ENCODE measurements at regions not wholly inside any gene's neighbourhood (a gene's known extent, or its start where the extent isn't known, plus 50 kb on each side); places are given as distances from the start of the nearest gene placed in this dataset.

- TF ChIP-seq, protein P1, sequence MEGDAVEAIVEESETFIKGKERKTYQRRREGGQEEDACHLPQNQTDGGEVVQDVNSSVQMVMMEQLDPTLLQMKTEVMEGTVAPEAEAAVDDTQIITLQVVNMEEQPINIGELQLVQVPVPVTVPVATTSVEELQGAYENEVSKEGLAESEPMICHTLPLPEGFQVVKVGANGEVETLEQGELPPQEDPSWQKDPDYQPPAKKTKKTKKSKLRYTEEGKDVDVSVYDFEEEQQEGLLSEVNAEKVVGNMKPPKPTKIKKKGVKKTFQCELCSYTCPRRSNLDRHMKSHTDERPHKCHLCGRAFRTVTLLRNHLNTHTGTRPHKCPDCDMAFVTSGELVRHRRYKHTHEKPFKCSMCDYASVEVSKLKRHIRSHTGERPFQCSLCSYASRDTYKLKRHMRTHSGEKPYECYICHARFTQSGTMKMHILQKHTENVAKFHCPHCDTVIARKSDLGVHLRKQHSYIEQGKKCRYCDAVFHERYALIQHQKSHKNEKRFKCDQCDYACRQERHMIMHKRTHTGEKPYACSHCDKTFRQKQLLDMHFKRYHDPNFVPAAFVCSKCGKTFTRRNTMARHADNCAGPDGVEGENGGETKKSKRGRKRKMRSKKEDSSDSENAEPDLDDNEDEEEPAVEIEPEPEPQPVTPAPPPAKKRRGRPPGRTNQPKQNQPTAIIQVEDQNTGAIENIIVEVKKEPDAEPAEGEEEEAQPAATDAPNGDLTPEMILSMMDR (IDR thresholded peaks at IDR 0.05) = no peak
- TF ChIP-seq USF2 (IDR thresholded peaks at IDR 0.05) = no peak
- no peak for TF ChIP-seq JUN (IDR thresholded peaks at IDR 0.05)
- no peak for TF ChIP-seq POLR2A (IDR thresholded peaks at IDR 0.05; ENCODE audit: low read length)
- TF ChIP-seq MYC (IDR thresholded peaks at IDR 0.05; ENCODE audit: borderline replicate concordance, low read length) = no peak
- no peak for TF ChIP-seq RNF2 (IDR thresholded peaks at IDR 0.05; ENCODE audit: borderline replicate concordance, low read depth)
- TF ChIP-seq, protein P2, sequence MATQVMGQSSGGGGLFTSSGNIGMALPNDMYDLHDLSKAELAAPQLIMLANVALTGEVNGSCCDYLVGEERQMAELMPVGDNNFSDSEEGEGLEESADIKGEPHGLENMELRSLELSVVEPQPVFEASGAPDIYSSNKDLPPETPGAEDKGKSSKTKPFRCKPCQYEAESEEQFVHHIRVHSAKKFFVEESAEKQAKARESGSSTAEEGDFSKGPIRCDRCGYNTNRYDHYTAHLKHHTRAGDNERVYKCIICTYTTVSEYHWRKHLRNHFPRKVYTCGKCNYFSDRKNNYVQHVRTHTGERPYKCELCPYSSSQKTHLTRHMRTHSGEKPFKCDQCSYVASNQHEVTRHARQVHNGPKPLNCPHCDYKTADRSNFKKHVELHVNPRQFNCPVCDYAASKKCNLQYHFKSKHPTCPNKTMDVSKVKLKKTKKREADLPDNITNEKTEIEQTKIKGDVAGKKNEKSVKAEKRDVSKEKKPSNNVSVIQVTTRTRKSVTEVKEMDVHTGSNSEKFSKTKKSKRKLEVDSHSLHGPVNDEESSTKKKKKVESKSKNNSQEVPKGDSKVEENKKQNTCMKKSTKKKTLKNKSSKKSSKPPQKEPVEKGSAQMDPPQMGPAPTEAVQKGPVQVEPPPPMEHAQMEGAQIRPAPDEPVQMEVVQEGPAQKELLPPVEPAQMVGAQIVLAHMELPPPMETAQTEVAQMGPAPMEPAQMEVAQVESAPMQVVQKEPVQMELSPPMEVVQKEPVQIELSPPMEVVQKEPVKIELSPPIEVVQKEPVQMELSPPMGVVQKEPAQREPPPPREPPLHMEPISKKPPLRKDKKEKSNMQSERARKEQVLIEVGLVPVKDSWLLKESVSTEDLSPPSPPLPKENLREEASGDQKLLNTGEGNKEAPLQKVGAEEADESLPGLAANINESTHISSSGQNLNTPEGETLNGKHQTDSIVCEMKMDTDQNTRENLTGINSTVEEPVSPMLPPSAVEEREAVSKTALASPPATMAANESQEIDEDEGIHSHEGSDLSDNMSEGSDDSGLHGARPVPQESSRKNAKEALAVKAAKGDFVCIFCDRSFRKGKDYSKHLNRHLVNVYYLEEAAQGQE (IDR thresholded peaks at IDR 0.05) = no peak
- TF ChIP-seq PHF8 (IDR thresholded peaks at IDR 0.05; ENCODE audit: borderline replicate concordance, low read depth) = no peak
- no peak for TF ChIP-seq MAZ (IDR thresholded peaks at IDR 0.05; ENCODE audit: borderline replicate concordance, low read depth, low read length)
- no peak for TF ChIP-seq ELK1 (IDR thresholded peaks at IDR 0.05; ENCODE audit: low read depth, low read length)
- no peak for TF ChIP-seq KDM5A (IDR thresholded peaks at IDR 0.05)
- TF ChIP-seq EP300 (IDR thresholded peaks at IDR 0.05) = no peak
These were observed 59.4 kb upstream of the SIMC1 start for GRCh38 chr5:176178789-176179188.
